Liver (tissue), 8 donors: ENCODE measurements at regions not wholly inside any gene's neighbourhood (a gene's known extent, or its start where the extent isn't known, plus 50 kb on each side); places are given as distances from the start of the nearest gene placed in this dataset.

Source experiments
- DNase-seq: peaks from one replicate; pipeline ENCODE4 v3.0.0-alpha.2; 2017; ENCODE audit warnings: low spot score
- H3K27ac ChIP-seq, 2 donors: one replicate each; pipeline ENCODE4 v1.7.0; 2013; ENCODE audit warnings: inconsistent platforms in 2 of 2, low read length in 2 of 2, control low read depth in 1 of 2, low read depth in 1 of 2, mild to moderate bottlenecking in 1 of 2
- H3K27me3 ChIP-seq, 4 donors: one replicate each; pipeline versions ENCODE4 v1.6.1 to v1.7.0; 2013; ENCODE audit warnings: low read length in 3 of 4, inconsistent platforms in 1 of 4, mild to moderate bottlenecking in 1 of 4, moderate library complexity in 1 of 4; ENCODE audit not compliant: control insufficient read depth in 4 of 4, insufficient read depth in 4 of 4
- H3K36me3 ChIP-seq, 4 donors: one replicate each; pipeline versions ENCODE4 v1.6.1 to v1.7.0; 2013; ENCODE audit warnings: low read length in 3 of 4, mild to moderate bottlenecking in 3 of 4, low read depth in 1 of 4, moderate library complexity in 1 of 4; ENCODE audit not compliant: control insufficient read depth in 4 of 4, insufficient read depth in 3 of 4
- H3K4me1 ChIP-seq, 4 donors: one replicate each; pipeline versions ENCODE4 v1.6.1 to v1.7.0; 2013; ENCODE audit warnings: low read length in 3 of 4, mild to moderate bottlenecking in 3 of 4, moderate library complexity in 1 of 4; ENCODE audit not compliant: control insufficient read depth in 4 of 4, insufficient read depth in 4 of 4
- H3K4me3 ChIP-seq, 3 donors: one replicate each; pipeline versions ENCODE4 v1.6.1 to v1.7.0; 2013; ENCODE audit warnings: low read length in 3 of 3, control low read depth in 1 of 3, low read depth in 1 of 3, mild to moderate bottlenecking in 1 of 3
- H3K9ac ChIP-seq, 2 donors: one replicate each; pipeline ENCODE4 v1.7.0; 2013; ENCODE audit warnings: low read length in 2 of 2, mild to moderate bottlenecking in 2 of 2, moderate library complexity in 2 of 2, control low read depth in 1 of 2, low read depth in 1 of 2
- H3K9me3 ChIP-seq, 4 donors: one replicate each; pipeline versions ENCODE4 v1.6.1 to v1.7.0; 2013; ENCODE audit warnings: low read length in 3 of 4; ENCODE audit not compliant: control insufficient read depth in 4 of 4
- ATF3 ChIP-seq: IDR thresholded peaks from 2 replicates; pipeline ENCODE4 v1.6.1; 2016; ENCODE audit warnings: antibody characterized with exemption
- CTCF ChIP-seq: fragments of 150-350 bp; IDR thresholded peaks from 2 replicates; pipeline ENCODE4 v1.5.1; 2017; ENCODE audit warnings: improper control_type of control experiment, low read depth, low read length; ENCODE audit not compliant: missing input control
- EGR1 ChIP-seq, 2 donors: IDR thresholded peaks; 2 replicates each; pipeline ENCODE4 v1.6.1; 2016 to 2018; ENCODE audit warnings: antibody characterized with exemption in 2 of 2, low read depth in 2 of 2
- FOXA1 ChIP-seq: IDR thresholded peaks from 2 replicates; pipeline ENCODE4 v1.6.1; 2016; ENCODE audit warnings: antibody characterized with exemption
- FOXA2 ChIP-seq: IDR thresholded peaks from 2 replicates; pipeline ENCODE4 v1.6.1; 2016; ENCODE audit warnings: antibody characterized with exemption
- GABPA ChIP-seq, 2 donors: IDR thresholded peaks in 1 of 2; conservative IDR thresholded peaks in 1 of 2; 2 replicates each; pipeline ENCODE4 v1.6.1; 2016; ENCODE audit warnings: antibody characterized with exemption in 2 of 2, mild to moderate bottlenecking in 1 of 2, moderate library complexity in 1 of 2
- HNF4A ChIP-seq, 2 donors: conservative IDR thresholded peaks; 2 replicates each; pipeline ENCODE4 v1.6.1; 2016; ENCODE audit warnings: antibody characterized with exemption in 2 of 2, mild to moderate bottlenecking in 2 of 2
- HNF4G ChIP-seq: IDR thresholded peaks from 2 replicates; pipeline ENCODE4 v1.6.1; 2016; ENCODE audit warnings: antibody characterized with exemption
- JUND ChIP-seq, 2 donors: IDR thresholded peaks; 2 replicates each; pipeline ENCODE4 v1.6.1; 2016; ENCODE audit warnings: antibody characterized with exemption in 2 of 2
- NR2F2 ChIP-seq: IDR thresholded peaks from 2 replicates; pipeline ENCODE4 v1.6.1; 2016; ENCODE audit warnings: antibody characterized with exemption
- RAD21 ChIP-seq, 2 donors: IDR thresholded peaks; 2 replicates each; pipeline ENCODE4 v1.6.1; 2016; ENCODE audit warnings: antibody characterized with exemption in 2 of 2, mild to moderate bottlenecking in 2 of 2
- REST ChIP-seq: IDR thresholded peaks from 2 replicates; pipeline ENCODE4 v1.6.1; 2016; ENCODE audit warnings: antibody characterized with exemption, mild to moderate bottlenecking
- RXRA ChIP-seq, 2 donors: IDR thresholded peaks; 2 replicates each; pipeline ENCODE4 v1.6.1; 2017 to 2018; ENCODE audit warnings: antibody characterized with exemption in 2 of 2, mild to moderate bottlenecking in 1 of 2
- SP1 ChIP-seq: IDR thresholded peaks from 2 replicates; pipeline ENCODE4 v1.6.1; 2018; ENCODE audit warnings: antibody characterized with exemption, mild to moderate bottlenecking
- TAF1 ChIP-seq: conservative IDR thresholded peaks from 2 replicates; pipeline ENCODE4 v1.6.1; 2016; ENCODE audit warnings: antibody characterized with exemption, mild to moderate bottlenecking
- YY1 ChIP-seq: IDR thresholded peaks from 2 replicates; pipeline ENCODE4 v1.6.1; 2016; ENCODE audit warnings: antibody characterized with exemption, mild to moderate bottlenecking
- WGBS: extraction: QIAGEN DNeasy Blood & Tissue Kit; methylation state at CpG from one replicate; pipeline ENCODE4 v1.1.7; 2013; 5-methylcytosine and 5-hydroxymethylcytosine counted together
- TF ChIP-seq, protein P1 (sequence below): IDR thresholded peaks from 2 replicates; pipeline ENCODE4 v1.6.1; 2016; ENCODE audit warnings: antibody characterized with exemption
- TF ChIP-seq, protein P2 (sequence below): IDR thresholded peaks from 2 replicates; pipeline ENCODE4 v1.6.1; 2016; ENCODE audit warnings: antibody characterized with exemption
- donor health status: healthy.
- donor health status: healthy.
- donor health status: healthy.
- donor health status: healthy.
- donor health status: healthy.

- H3K4me3 ChIP-seq = no peak overlapping the region
- TF ChIP-seq NR2F2 (no peak), JUND (IDR thresholded peaks at IDR 0.05) (no peak), HNF4A (conservative IDR thresholded peaks at IDR 0.05) (no peak), RAD21 (IDR thresholded peaks at IDR 0.05) (no peak), TAF1 (no peak), REST (no peak), RXRA (IDR thresholded peaks at IDR 0.05) (no peak), FOXA2 (no peak), YY1 (no peak), HNF4G (no peak), SP1 (no peak), CTCF (no peak), GABPA (IDR thresholded peaks at IDR 0.05 in 1 of 2, conservative IDR thresholded peaks at IDR 0.05 in 1 of 2) (no peak), FOXA1 (no peak), ATF3 (no peak), EGR1 (IDR thresholded peaks at IDR 0.05; ENCODE audit: low read depth in 2 of 2) (no peak)
- TF ChIP-seq, protein P1, sequence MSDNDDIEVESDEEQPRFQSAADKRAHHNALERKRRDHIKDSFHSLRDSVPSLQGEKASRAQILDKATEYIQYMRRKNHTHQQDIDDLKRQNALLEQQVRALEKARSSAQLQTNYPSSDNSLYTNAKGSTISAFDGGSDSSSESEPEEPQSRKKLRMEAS = no peak
- TF ChIP-seq, protein P2, sequence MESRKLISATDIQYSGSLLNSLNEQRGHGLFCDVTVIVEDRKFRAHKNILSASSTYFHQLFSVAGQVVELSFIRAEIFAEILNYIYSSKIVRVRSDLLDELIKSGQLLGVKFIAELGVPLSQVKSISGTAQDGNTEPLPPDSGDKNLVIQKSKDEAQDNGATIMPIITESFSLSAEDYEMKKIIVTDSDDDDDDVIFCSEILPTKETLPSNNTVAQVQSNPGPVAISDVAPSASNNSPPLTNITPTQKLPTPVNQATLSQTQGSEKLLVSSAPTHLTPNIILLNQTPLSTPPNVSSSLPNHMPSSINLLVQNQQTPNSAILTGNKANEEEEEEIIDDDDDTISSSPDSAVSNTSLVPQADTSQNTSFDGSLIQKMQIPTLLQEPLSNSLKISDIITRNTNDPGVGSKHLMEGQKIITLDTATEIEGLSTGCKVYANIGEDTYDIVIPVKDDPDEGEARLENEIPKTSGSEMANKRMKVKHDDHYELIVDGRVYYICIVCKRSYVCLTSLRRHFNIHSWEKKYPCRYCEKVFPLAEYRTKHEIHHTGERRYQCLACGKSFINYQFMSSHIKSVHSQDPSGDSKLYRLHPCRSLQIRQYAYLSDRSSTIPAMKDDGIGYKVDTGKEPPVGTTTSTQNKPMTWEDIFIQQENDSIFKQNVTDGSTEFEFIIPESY = no peak
- H3K9ac ChIP-seq = no peak overlapping the region
- DNase-seq = no peak
- no peaks in the 10 kb centered on the region for H3K36me3 ChIP-seq
- no peaks in the 10 kb centered on the region for H3K27me3 ChIP-seq
- no peak overlapping the region for H3K27ac ChIP-seq
- 95% methylated on average over 2 of the region's 2 CpGs for WGBS
- no peaks in the 10 kb centered on the region for H3K4me1 ChIP-seq
- no peaks in the 10 kb centered on the region for H3K9me3 ChIP-seq
These were observed 205.4 kb downstream of the GALR1 start for GRCh38 chr18:77455004-77455403.

- no peaks in the 10 kb centered on the region for H3K27me3 ChIP-seq
- no peak overlapping the region for H3K27ac ChIP-seq
- H3K4me1 ChIP-seq = no peaks in the 10 kb centered on the region
- H3K4me3 ChIP-seq = no peak overlapping the region
- H3K9ac ChIP-seq = no peak overlapping the region
- no peak for DNase-seq
- no peaks in the 10 kb centered on the region for H3K9me3 ChIP-seq
- 69% methylated on average over 3 of the region's 3 CpGs for WGBS
- TF ChIP-seq YY1 (no peak), GABPA (IDR thresholded peaks at IDR 0.05 in 1 of 2, conservative IDR thresholded peaks at IDR 0.05 in 1 of 2) (no peak), TAF1 (no peak), JUND (IDR thresholded peaks at IDR 0.05) (no peak), FOXA1 (no peak), SP1 (no peak), ATF3 (no peak), HNF4A (conservative IDR thresholded peaks at IDR 0.05) (no peak), CTCF (no peak), EGR1 (IDR thresholded peaks at IDR 0.05; ENCODE audit: low read depth in 2 of 2) (no peak), HNF4G (no peak), NR2F2 (no peak), REST (no peak)
- no peaks in the 10 kb centered on the region for H3K36me3 ChIP-seq
These were observed 208.0 kb downstream of the GALR1 start for GRCh38 chr18:77457681-77458080.
